OCI-LY7 (cell line): ENCODE measurements at regions not wholly inside any gene's neighbourhood (a gene's known extent, or its start where the extent isn't known, plus 50 kb on each side); places are given as distances from the start of the nearest gene placed in this dataset.

Experiments
- EZH2phosphoT487 ChIP-seq: fragments of 200-600 bp; sonication (generic); IDR thresholded peaks from 2 replicates; pipeline ENCODE4 v1.6.1; 2018; ENCODE audit warnings: low read depth, borderline replicate concordance, mild to moderate bottlenecking, mixed run types, antibody characterized with exemption, low read length, moderate library complexity, mixed read lengths
- TF ChIP-seq, protein P1 (sequence below): fragments of 200-600 bp; sonication (generic); conservative IDR thresholded peaks from 2 replicates; pipeline ENCODE4 v1.5.1; 2014; ENCODE audit warnings: mild to moderate bottlenecking, antibody characterized with exemption, low read length, moderate library complexity, mixed read lengths

DNA sequence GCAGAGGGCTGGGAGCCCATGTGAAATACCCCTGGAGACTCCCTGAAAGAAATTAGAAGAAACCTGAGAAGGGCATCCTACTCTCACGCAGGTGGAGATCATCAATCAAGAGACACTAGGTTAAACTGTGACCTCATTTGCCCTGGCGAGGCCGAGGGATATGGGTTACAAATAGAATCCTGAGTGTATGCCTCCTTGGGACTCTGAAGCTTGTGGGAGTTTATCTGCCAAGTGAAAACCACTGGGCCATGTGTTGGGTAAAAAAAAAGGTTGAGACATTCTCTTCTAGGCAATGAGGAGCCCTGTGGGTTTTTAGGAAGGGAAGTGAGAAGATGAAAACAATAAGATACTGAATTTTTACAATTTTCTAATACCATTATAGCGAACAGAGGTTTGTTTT lies 160.7 kb upstream of the ARID2 start:
- TF ChIP-seq, protein P1, sequence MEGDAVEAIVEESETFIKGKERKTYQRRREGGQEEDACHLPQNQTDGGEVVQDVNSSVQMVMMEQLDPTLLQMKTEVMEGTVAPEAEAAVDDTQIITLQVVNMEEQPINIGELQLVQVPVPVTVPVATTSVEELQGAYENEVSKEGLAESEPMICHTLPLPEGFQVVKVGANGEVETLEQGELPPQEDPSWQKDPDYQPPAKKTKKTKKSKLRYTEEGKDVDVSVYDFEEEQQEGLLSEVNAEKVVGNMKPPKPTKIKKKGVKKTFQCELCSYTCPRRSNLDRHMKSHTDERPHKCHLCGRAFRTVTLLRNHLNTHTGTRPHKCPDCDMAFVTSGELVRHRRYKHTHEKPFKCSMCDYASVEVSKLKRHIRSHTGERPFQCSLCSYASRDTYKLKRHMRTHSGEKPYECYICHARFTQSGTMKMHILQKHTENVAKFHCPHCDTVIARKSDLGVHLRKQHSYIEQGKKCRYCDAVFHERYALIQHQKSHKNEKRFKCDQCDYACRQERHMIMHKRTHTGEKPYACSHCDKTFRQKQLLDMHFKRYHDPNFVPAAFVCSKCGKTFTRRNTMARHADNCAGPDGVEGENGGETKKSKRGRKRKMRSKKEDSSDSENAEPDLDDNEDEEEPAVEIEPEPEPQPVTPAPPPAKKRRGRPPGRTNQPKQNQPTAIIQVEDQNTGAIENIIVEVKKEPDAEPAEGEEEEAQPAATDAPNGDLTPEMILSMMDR = no peak
- TF ChIP-seq EZH2phosphoT487 = no peak
